Transverse colon (tissue), 3 donors: ENCODE measurements at regions not wholly inside any gene's neighbourhood (a gene's known extent, or its start where the extent isn't known, plus 50 kb on each side); places are given as distances from the start of the nearest gene placed in this dataset.

ENCODE experiments used
- POLR2A ChIP-seq: fragments of 450-650 bp; IDR thresholded peaks from one replicate; pipeline ENCODE4 v1.6.1; 2016; ENCODE audit warnings: antibody characterized with exemption, mild to moderate bottlenecking, moderate library complexity
- POLR2AphosphoS5 ChIP-seq, 3 donors: sonication (generic); formaldehyde crosslinking; IDR thresholded peaks; one replicate each; pipeline ENCODE4 v1.6.1; 2016; ENCODE audit warnings: antibody characterized with exemption in 3 of 3

- TF ChIP-seq POLR2A: no peak
- no peak for TF ChIP-seq POLR2AphosphoS5 (IDR thresholded peaks at IDR 0.05)
Measured at GRCh38 chr17:13263746-13264145, 245.9 kb upstream of the ELAC2 start.
